Muscle layer of colon (tissue), 2 donors: ENCODE measurements at regions not wholly inside any gene's neighbourhood (a gene's known extent, or its start where the extent isn't known, plus 50 kb on each side); places are given as distances from the start of the nearest gene placed in this dataset.
"Not testable (repeated sequence)": the region's sequence is repeated elsewhere in the genome, so short reads cannot be mapped to it uniquely, and the experiment has no call there.

Experiments
- H3K27ac ChIP-seq: one replicate; pipeline ENCODE4 v1.7.0; 2013; ENCODE audit warnings: low read depth, mild to moderate bottlenecking, low read length, moderate library complexity
- H3K27me3 ChIP-seq, 2 donors: one replicate each; pipeline ENCODE4 v1.7.0; 2013; ENCODE audit warnings: low read length in 2 of 2, mild to moderate bottlenecking in 2 of 2; ENCODE audit not compliant: insufficient read depth in 2 of 2, control insufficient read depth in 1 of 2
- H3K36me3 ChIP-seq: one replicate; pipeline ENCODE4 v1.7.0; 2013; ENCODE audit warnings: mild to moderate bottlenecking, low read length; ENCODE audit not compliant: insufficient read depth
- H3K4me1 ChIP-seq: one replicate; pipeline ENCODE4 v1.7.0; 2013; ENCODE audit warnings: mild to moderate bottlenecking, low read length; ENCODE audit not compliant: insufficient read depth
- H3K4me3 ChIP-seq, 2 donors: one replicate each; pipeline ENCODE4 v1.7.0; 2013; ENCODE audit warnings: low read length in 2 of 2, low read depth in 1 of 2, mild to moderate bottlenecking in 1 of 2, moderate library complexity in 1 of 2
- H3K9ac ChIP-seq: one replicate; pipeline ENCODE4 v1.7.0; 2013; ENCODE audit warnings: low read length
- H3K9me3 ChIP-seq: one replicate; pipeline ENCODE4 v1.7.0; 2013; ENCODE audit warnings: mild to moderate bottlenecking, low read length
- donor health status: abdominal sarcoma.
- donor health status: Adenocarcinoma of cecum.

DNA sequence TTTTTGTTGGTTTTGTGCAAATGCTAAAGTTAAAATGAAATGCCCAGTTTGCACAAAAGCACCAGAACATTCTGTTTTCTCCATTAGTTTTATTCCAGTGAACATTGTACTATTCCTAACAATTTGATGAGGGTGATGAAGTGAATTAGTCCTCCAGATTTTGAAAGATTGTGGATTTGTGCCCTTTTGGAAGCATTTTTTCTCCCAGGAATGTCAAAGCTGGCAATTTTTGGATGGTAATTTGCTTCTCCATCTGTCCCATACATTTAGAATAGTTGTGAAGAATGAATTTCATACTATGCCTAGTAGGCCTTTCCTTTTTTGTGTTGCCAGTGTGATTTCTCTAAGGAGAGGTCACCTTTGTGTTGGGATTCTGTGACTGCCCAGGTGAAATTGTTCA is 797.2 kb downstream of the BCKDHB start:
- Histone ChIP-seq H3K4me1 (no peaks in the 10 kb centered on the region), H3K4me3 (no peak overlapping the region), H3K36me3 (no peaks in the 10 kb centered on the region), H3K27ac (no peak overlapping the region), H3K27me3 (no peaks in the 10 kb centered on the region), H3K9ac (no peak overlapping the region), H3K9me3 (no peaks in the 10 kb centered on the region)

GRCh38 chr6:80886475-80886874 is 780.0 kb downstream of the BCKDHB start:
- Histone ChIP-seq H3K9ac (no peak overlapping the region), H3K4me1 (no peaks in the 10 kb centered on the region), H3K9me3 (no peaks in the 10 kb centered on the region), H3K4me3 (no peak overlapping the region), H3K36me3 (no peaks in the 10 kb centered on the region), H3K27ac (no peak overlapping the region), H3K27me3 (no peaks in the 10 kb centered on the region)

GRCh38 chr6:80872951-80873308 is 766.5 kb downstream of the BCKDHB start:
- Histone ChIP-seq H3K36me3 (no peaks in the 10 kb centered on the region), H3K27ac (no peak overlapping the region), H3K9ac (no peak overlapping the region), H3K27me3 (no peaks in the 10 kb centered on the region), H3K4me1 (no peaks in the 10 kb centered on the region), H3K4me3 (no peak overlapping the region), H3K9me3 (no peaks in the 10 kb centered on the region)

- H3K27ac ChIP-seq, result no peak overlapping the region
These were observed 765.9 kb downstream of the BCKDHB start for GRCh38 chr6:80872199-80872950.

DNA sequence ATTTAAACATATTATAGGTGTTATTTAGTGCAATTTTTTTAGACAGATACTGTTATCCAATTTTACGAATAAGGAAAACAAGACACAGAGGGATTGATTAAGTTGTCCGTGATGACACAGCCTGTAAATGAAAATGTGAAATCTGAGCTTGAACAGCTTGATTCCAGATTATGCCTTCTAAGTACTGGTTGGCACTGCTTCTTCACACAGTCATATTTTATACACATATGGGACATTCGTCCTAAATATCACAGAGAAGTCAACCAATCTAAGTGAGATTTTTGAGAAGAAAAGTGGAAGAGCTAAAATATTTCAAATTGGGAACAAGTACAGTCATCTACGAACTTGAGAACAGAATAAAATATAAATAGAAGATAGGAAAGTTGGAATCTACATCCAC is 756.3 kb downstream of the BCKDHB start:
- no peaks in the 10 kb centered on the region for H3K27me3 ChIP-seq
- H3K4me3 ChIP-seq, result no peak overlapping the region
- no peaks in the 10 kb centered on the region for H3K9me3 ChIP-seq
- H3K27ac ChIP-seq, result no peak overlapping the region
- no peaks in the 10 kb centered on the region for H3K4me1 ChIP-seq
- H3K36me3 ChIP-seq, result no peaks in the 10 kb centered on the region
- no peak overlapping the region for H3K9ac ChIP-seq

More at GRCh38 chr6:80872199-80872950, 765.9 kb downstream of the BCKDHB start:
- Histone ChIP-seq H3K4me1 (no peaks in the 10 kb centered on the region), H3K9me3 (no peaks in the 10 kb centered on the region), H3K9ac (no peak overlapping the region), H3K4me3 (no peak overlapping the region), H3K36me3 (no peaks in the 10 kb centered on the region), H3K27me3 (no peaks in the 10 kb centered on the region)

DNA sequence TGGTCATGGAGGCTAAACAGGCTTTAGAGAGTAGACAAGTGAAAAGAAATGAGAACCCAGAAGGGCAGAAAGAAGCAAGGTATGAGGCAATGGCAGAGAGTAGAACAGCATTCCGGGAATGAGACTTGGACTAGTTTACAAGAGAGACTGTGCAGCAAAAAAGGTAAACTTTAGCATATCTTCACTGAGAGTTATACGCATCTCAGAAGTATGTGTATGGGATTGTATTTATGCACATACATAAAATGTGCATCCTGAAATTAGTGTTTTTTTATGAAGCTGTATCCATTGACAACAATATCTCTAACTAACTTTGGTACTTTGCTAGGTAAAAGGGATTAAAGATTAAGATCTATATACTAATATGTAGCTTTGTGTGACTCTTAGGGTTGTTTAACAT is 753.6 kb downstream of the BCKDHB start:
- Histone ChIP-seq H3K9me3 (no peaks in the 10 kb centered on the region), H3K27ac (no peak overlapping the region), H3K9ac (no peak overlapping the region), H3K36me3 (no peaks in the 10 kb centered on the region), H3K4me1 (no peaks in the 10 kb centered on the region), H3K4me3 (no peak overlapping the region), H3K27me3 (no peaks in the 10 kb centered on the region)

DNA sequence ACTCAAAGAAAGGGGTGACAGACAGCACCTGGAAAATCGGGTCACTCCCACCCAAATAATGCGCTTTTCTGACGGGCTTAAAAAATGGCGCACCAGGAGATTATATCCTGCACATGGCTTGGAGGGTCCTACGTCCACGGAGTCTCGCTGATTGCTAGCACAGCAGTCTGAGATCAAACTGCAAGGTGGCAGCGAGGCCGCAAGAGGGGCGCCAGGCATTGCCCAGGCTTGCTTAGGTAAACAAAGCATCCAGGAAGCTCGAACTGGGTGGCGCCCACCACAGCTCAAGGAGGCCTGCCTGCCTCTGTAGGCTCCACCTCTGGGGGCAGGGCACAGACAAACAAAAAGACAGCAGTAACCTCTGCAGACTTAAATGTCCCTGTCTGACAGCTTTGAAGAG is 741.5 kb downstream of the BCKDHB start:
- not testable (repeated sequence) for H3K4me1 ChIP-seq, H3K9ac ChIP-seq, H3K27ac ChIP-seq, H3K27me3 ChIP-seq, H3K36me3 ChIP-seq, H3K4me3 ChIP-seq, H3K9me3 ChIP-seq

DNA sequence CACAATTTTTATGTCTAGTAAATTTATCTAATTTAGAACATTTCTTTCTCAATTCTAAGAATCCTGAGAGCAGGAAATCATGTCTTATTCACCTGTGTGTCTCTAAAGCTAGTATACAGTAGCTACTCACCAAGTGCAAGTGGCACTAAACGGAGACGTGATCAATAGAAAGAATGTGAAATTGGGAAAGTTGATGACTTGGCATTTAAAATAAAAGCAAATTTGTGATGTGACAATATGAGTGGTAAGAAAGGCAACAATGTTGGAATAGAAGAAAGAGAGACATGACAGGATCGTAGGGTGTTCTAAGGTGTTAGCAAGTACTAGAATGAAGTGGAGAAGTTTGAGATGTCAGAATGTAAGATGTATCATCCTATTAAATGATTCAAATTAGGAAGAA is 725.9 kb downstream of the BCKDHB start:
- Histone ChIP-seq H3K4me3 (no peak overlapping the region), H3K27ac (no peak overlapping the region), H3K9ac (no peak overlapping the region), H3K36me3 (no peaks in the 10 kb centered on the region), H3K9me3 (no peaks in the 10 kb centered on the region), H3K27me3 (no peaks in the 10 kb centered on the region), H3K4me1 (no peaks in the 10 kb centered on the region)

GRCh38 chr6:80793411-80793810 is 686.9 kb downstream of the BCKDHB start:
- H3K27ac ChIP-seq, result no peak overlapping the region
- H3K4me3 ChIP-seq, result no peak overlapping the region
- H3K27me3 ChIP-seq, result no peaks in the 10 kb centered on the region
- peaks cover 12% of the 10 kb centered on the region for H3K4me1 ChIP-seq
- H3K9me3 ChIP-seq, result no peaks in the 10 kb centered on the region
- no peak overlapping the region for H3K9ac ChIP-seq
- no peaks in the 10 kb centered on the region for H3K36me3 ChIP-seq

GRCh38 chr6:80792151-80792550 is 685.7 kb downstream of the BCKDHB start:
- Histone ChIP-seq H3K27ac (no peak overlapping the region), H3K4me3 (no peak overlapping the region), H3K4me1 (peaks cover 17% of the 10 kb centered on the region), H3K9me3 (no peaks in the 10 kb centered on the region), H3K27me3 (no peaks in the 10 kb centered on the region), H3K36me3 (no peaks in the 10 kb centered on the region), H3K9ac (no peak overlapping the region)

DNA sequence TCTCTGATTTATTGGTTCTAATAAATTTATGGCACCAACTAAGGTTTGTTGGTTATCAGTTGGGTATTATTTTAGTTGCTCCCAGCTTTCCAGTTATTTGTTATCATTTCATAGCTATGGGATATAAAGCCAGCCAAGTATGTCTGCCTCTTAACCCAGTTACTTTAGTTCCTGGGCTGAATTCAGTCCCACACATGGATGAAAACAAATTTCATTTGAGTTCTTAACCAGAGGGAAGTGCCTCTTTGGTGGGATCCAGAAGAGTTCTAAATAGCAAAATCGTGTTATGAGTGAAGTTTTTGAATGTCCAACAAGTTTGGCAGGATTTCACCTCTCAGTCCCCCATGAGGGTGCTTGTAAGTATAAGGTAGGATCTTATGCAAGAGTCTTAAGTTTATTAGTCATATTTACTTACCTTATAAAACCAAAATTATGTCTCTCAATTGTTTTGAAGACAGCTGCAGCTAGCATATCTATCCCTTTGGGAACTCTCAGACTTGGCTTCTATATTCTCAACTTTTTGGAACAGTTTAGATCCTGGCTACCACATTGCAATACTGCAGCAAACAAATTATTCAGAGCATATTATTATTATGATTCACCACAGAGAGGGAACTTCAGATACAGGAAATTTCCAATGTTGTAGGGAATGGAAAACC is 683.6 kb downstream of the BCKDHB start:
- Histone ChIP-seq H3K36me3 (no peaks in the 10 kb centered on the region), H3K27me3 (no peaks in the 10 kb centered on the region), H3K27ac (no peak overlapping the region), H3K9ac (no peak overlapping the region), H3K4me1 (peaks cover 17% of the 10 kb centered on the region), H3K4me3 (no peak overlapping the region), H3K9me3 (no peaks in the 10 kb centered on the region)

DNA sequence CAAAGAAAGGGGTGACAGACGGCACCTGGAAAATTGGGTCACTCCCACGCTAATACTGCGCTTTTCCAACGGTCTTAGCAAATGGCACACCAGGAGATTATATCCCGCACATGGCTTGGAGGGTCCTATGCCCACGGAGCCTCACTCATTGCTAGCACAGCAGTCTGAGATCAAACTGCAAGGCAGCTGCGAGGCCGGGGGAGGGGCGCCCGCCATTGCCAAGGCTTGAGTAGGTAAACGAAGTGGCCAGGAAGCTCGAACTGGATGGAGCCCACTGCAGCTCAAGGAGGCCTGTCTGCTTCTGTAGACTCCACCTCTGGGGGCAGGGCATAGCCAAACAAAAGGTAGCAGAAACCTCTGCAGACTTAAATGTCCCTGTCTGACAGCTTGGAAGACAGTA is 676.8 kb downstream of the BCKDHB start:
- not testable (repeated sequence) for H3K4me3 ChIP-seq, H3K9ac ChIP-seq, H3K27me3 ChIP-seq, H3K4me1 ChIP-seq, H3K9me3 ChIP-seq, H3K27ac ChIP-seq, H3K36me3 ChIP-seq
